ENCODE measurements at regions not wholly inside any gene's neighbourhood (a gene's known extent, or its start where the extent isn't known, plus 50 kb on each side); places are given as distances from the start of the nearest gene placed in this dataset.

- TF ChIP-seq IRF1 (CRISPR knock-in tag; IDR thresholded peaks at IDR 0.05; ENCODE audit: low read depth) (no peak), MNT (IDR thresholded peaks at IDR 0.05) (no peak), ZNF501 (CRISPR knock-in tag; IDR thresholded peaks at IDR 0.05) (no peak), STAT6 (CRISPR knock-in tag; IDR thresholded peaks at IDR 0.05; ENCODE audit: borderline replicate concordance) (no peak), FOSL2 (CRISPR knock-in tag; IDR thresholded peaks at IDR 0.05) (no peak), EHMT2 (IDR thresholded peaks at IDR 0.05; ENCODE audit: borderline replicate concordance, low read depth, low read length) (no peak)
Observed at GRCh38 chr7:134375206-134375605, 58.5 kb upstream of the SLC35B4 start (continued).

- WGBS (ENCODE audit: low lambda C conversion rate) = 62% methylated on average over 3 of the region's 4 CpGs
- no peak for TF ChIP-seq STAT5B (CRISPR knock-in tag; IDR thresholded peaks at IDR 0.05)
- peak; percentile 66; the same call in 1 of the 2 replicates for TF ChIP-seq ZNF337 (CRISPR knock-in tag; IDR thresholded peaks at IDR 0.05; ENCODE audit: borderline replicate concordance, low read depth)
- ChIA-PET POLR2A (interaction anchor here (0.7 to 1.9 kb wide), 3 partner anchors 9 to 46 kb away, joined by 3 to 7 read pairs (median 4); no protein-coding TSS in a partner anchor), CTCF (ENCODE audit: low intra/inter-chr PET ratio, low total read pairs) (no interaction called here)
- H3K4me1 ChIP-seq (ENCODE audit: insufficient read depth, low read length) = peaks cover 27% of the 10 kb centered on the region
- BruUV-seq (replicated peaks) = no TSS peak
- no peaks in the 10 kb centered on the region for H3K9me3 ChIP-seq (ENCODE audit: low read length)
- ATAC-seq (peak; percentile 16; the same call in 1 of the 3 replicates), DNase-seq (ENCODE audit: low spot score) (no peak), FAIRE-seq (no peak)
- H3K36me3 ChIP-seq (replicated peaks in 1 of 2; ENCODE audit: control insufficient read depth in 1 of 2, insufficient read depth in 2 of 2, low read length in 2 of 2) = no peaks in the 10 kb centered on the region
- no peaks in the 10 kb centered on the region for H3K27me3 ChIP-seq (ENCODE audit: control insufficient read depth in 1 of 2, insufficient read depth in 2 of 2, low read length in 2 of 2)
- H3K9ac ChIP-seq (ENCODE audit: insufficient read depth, low read depth, low read length) = no peak overlapping the region
- H3K79me2 ChIP-seq (ENCODE audit: insufficient read depth, low read length) = no peaks in the 10 kb centered on the region
- no peaks in the 10 kb centered on the region for H4K20me1 ChIP-seq (ENCODE audit: insufficient read depth, low read length)
- H3K4me2 ChIP-seq (ENCODE audit: low read depth, low read length) = peak overlapping the region; percentile 42; the same call in 1 of the 2 replicates
- in situ Hi-C loops (cut with HindIII; ENCODE audit: extremely low pct_ligation_motif_present, low pct_unique_long_range_greater_than_20kb) = no loop called here
- intact Hi-C loops (cut with micrococcal nuclease; ENCODE audit: unreplicated experiment) = no loop called here
- H3K4me3 ChIP-seq (replicated peaks in 1 of 3; ENCODE audit: insufficient read depth in 1 of 3, low read depth in 2 of 3, low read length in 3 of 3) = no peak overlapping the region
- H3K27ac ChIP-seq (ENCODE audit: extremely low read length, insufficient read depth, low read length) = no peak overlapping the region
- no peak overlapping the region for H2AFZ ChIP-seq (ENCODE audit: low read length)
Observed at GRCh38 chr7:134374791-134375190, 58.1 kb upstream of the SLC35B4 start.
